HUES6 (cell line): ENCODE measurements at regions not wholly inside any gene's neighbourhood (a gene's known extent, or its start where the extent isn't known, plus 50 kb on each side); places are given as distances from the start of the nearest gene placed in this dataset.

Experiments used
- H3K27ac ChIP-seq: 2 replicates; pipeline ENCODE4 v1.7.0; 2013; ENCODE audit warnings: low read depth, mild to moderate bottlenecking, low read length, inconsistent platforms
- H3K27me3 ChIP-seq: 2 replicates; pipeline ENCODE4 v1.6.1; 2013; ENCODE audit warnings: low read length; ENCODE audit not compliant: control insufficient read depth, insufficient read depth
- H3K36me3 ChIP-seq: 2 replicates; pipeline ENCODE4 v1.6.1; 2013; ENCODE audit warnings: low read length; ENCODE audit not compliant: control insufficient read depth, insufficient read depth
- H3K4me1 ChIP-seq: 2 replicates; pipeline ENCODE4 v1.6.1; 2013; ENCODE audit warnings: low read length; ENCODE audit not compliant: control insufficient read depth, insufficient read depth
- H3K4me3 ChIP-seq: 2 replicates; pipeline ENCODE4 v1.5.1; 2013; ENCODE audit warnings: low read depth, low read length
- H3K9ac ChIP-seq: one replicate; pipeline ENCODE4 v1.6.1; 2013; ENCODE audit warnings: mild to moderate bottlenecking, low read length
- H3K9me3 ChIP-seq: 2 replicates; pipeline ENCODE4 v1.6.1; 2013; ENCODE audit warnings: low read depth, low read length; ENCODE audit not compliant: control insufficient read depth, insufficient read depth

DNA sequence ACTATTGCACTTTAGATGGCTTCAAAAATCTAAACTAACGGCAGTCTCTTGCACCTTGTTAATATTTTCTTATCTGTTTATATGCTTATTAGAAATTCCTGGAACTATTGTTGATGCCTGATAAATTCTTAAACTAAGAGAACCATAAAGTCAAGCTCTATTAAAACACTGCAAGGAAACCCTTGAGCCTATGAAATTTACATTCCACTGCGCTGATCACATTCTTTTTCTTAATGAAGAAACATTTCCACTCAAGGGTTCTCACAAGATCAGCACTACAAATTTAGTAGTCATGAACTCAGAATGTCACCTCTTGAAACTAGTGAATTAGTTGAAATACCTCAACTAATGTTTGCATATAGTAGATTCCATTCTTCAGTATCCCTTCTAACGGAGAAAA lies 331.8 kb upstream of the SLC8A1 start:
- Histone ChIP-seq H3K27me3 (no peaks in the 10 kb centered on the region), H3K4me3 (no peak overlapping the region), H3K9me3 (no peaks in the 10 kb centered on the region), H3K27ac (no peak overlapping the region), H3K36me3 (no peaks in the 10 kb centered on the region), H3K4me1 (no peaks in the 10 kb centered on the region), H3K9ac (no peak overlapping the region)

DNA sequence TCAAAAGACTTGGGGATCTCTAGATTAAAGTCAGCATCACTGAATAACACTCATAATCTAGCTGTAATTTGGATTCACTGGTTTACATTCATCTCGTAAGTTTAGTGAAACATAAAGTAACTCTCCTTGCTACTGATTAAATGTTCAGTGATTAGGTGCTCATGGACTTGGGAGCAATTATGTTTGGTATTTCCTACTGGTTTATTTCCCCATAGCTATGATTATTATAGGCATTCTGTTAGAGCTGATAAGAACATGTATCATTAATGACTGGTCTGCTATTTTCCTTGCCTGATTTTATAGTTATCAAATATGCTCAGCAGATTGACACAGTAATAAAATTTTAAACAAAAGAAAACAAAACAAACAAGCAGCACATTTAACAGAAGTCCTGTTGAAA lies 334.7 kb upstream of the SLC8A1 start:
- Histone ChIP-seq H3K4me1 (no peaks in the 10 kb centered on the region), H3K9me3 (no peaks in the 10 kb centered on the region), H3K27me3 (no peaks in the 10 kb centered on the region), H3K4me3 (no peak overlapping the region), H3K27ac (no peak overlapping the region), H3K36me3 (no peaks in the 10 kb centered on the region), H3K9ac (no peak overlapping the region)

- H3K4me1 ChIP-seq = 0 out of 2 replicates have a peak, but pooled peaks cover 11% of the 10 kb centered on the region
- no peaks in the 10 kb centered on the region for H3K9me3 ChIP-seq
- no peak overlapping the region for H3K4me3 ChIP-seq
- no peak overlapping the region for H3K27ac ChIP-seq
- no peaks in the 10 kb centered on the region for H3K36me3 ChIP-seq
- H3K9ac ChIP-seq = no peak overlapping the region
- no peaks in the 10 kb centered on the region for H3K27me3 ChIP-seq
Measured at GRCh38 chr2:40797120-40797519, 345.2 kb upstream of the SLC8A1 start.

- Histone ChIP-seq H3K4me1 (no peaks in the 10 kb centered on the region), H3K9ac (no peak overlapping the region), H3K4me3 (no peak overlapping the region)
Measured at GRCh38 chr2:40803900-40804299, 352.0 kb upstream of the SLC8A1 start.

DNA sequence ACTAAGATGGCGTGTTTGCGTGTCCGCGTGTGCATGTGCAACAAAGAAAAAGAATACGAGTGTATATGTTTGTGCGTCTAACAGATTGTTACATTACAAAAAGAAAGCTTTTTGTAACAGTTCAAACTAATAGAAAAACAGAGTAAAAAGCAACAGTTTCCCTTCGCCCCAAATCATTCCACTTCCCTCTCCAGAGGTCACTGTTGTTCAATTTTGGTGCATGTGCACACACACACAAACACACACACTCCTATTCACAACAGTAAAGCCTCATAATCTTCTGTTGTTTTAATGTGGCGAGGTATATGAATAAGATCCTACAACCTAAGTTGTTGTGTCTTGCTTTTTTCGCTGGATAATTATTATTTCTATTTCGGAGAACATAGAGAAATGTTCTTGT lies 357.3 kb upstream of the SLC8A1 start:
- no peak overlapping the region for H3K9ac ChIP-seq
- no peaks in the 10 kb centered on the region for H3K36me3 ChIP-seq
- no peaks in the 10 kb centered on the region for H3K4me1 ChIP-seq
- no peak overlapping the region for H3K27ac ChIP-seq
- H3K4me3 ChIP-seq = no peak overlapping the region
- H3K27me3 ChIP-seq = no peaks in the 10 kb centered on the region
- H3K9me3 ChIP-seq = no peaks in the 10 kb centered on the region

More at GRCh38 chr2:40803900-40804299, 352.0 kb upstream of the SLC8A1 start:
- no peak overlapping the region for H3K27ac ChIP-seq
- no peaks in the 10 kb centered on the region for H3K27me3 ChIP-seq
- H3K36me3 ChIP-seq = no peaks in the 10 kb centered on the region
- H3K9me3 ChIP-seq = no peaks in the 10 kb centered on the region

DNA sequence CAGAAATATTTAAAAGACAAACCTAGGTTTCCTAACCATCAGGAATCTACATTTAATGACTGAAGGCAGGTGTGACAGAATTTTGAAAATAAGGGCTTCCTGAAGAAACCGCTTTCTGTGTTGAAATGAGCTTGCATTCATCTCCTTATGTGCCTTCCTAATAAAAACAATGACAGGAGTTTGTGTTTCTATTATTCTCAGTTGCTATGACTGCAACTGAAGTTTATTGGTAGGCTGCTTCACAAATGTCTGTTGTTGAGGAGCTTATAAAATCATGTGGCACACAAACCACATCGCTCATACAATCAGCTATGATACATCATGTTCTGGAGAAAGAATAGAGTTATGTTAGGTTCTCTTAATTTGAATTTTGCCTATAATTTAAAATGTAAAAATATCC lies 362.7 kb upstream of the SLC8A1 start:
- Histone ChIP-seq H3K4me3 (no peak overlapping the region), H3K36me3 (no peaks in the 10 kb centered on the region), H3K9me3 (no peaks in the 10 kb centered on the region), H3K27ac (no peak overlapping the region), H3K4me1 (no peaks in the 10 kb centered on the region), H3K27me3 (no peaks in the 10 kb centered on the region), H3K9ac (no peak overlapping the region)

DNA sequence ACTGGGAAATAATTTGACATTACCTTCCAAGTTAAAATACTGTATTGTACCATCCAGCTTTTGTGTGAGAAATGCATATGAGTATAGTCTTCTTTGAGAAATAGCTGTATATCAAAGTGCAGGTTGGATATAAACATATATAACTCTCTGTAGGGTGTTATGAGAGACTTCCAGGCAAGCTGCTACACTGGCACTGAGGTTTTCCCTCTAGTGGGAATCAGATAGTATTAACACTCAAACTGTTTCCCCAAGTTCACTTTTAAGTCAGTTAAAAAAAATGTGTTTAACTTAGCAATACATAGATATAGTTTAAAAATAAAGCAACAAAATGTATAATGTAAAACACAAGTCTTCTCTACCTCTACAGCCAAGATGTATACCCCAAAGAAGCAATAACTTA lies 368.4 kb upstream of the SLC8A1 start:
- H3K9me3 ChIP-seq = no peaks in the 10 kb centered on the region
- H3K36me3 ChIP-seq = no peaks in the 10 kb centered on the region
- H3K4me3 ChIP-seq = no peak overlapping the region
- no peaks in the 10 kb centered on the region for H3K27me3 ChIP-seq
- no peaks in the 10 kb centered on the region for H3K4me1 ChIP-seq
- no peak overlapping the region for H3K27ac ChIP-seq
- H3K9ac ChIP-seq = no peak overlapping the region

DNA sequence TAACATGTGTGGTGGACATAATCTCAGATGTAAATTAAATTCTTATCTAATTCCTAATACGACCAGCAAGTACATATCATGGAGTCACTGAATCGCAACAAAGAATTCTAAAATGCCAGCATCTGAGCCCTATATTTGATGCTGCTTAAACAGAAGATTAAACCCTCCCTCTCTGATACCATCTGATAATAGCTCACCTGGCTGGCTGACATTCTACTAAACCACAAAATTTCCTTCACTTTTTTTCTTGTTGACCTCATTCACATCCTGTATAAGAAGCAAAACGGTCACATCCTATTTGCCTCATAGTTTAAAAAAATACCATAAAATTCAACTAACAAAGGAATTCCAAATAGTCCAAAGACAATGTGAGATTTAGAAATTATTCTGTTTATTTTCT lies 371.6 kb upstream of the SLC8A1 start:
- Histone ChIP-seq H3K9me3 (no peaks in the 10 kb centered on the region), H3K36me3 (no peaks in the 10 kb centered on the region), H3K4me1 (no peaks in the 10 kb centered on the region), H3K9ac (no peak overlapping the region), H3K27me3 (no peaks in the 10 kb centered on the region), H3K27ac (no peak overlapping the region), H3K4me3 (no peak overlapping the region)

GRCh38 chr2:40824278-40824677 lies 372.4 kb upstream of the SLC8A1 start:
- H3K9me3 ChIP-seq = no peaks in the 10 kb centered on the region
- no peak overlapping the region for H3K27ac ChIP-seq
- no peak overlapping the region for H3K9ac ChIP-seq
- H3K36me3 ChIP-seq = no peaks in the 10 kb centered on the region
- H3K4me1 ChIP-seq = no peaks in the 10 kb centered on the region
- no peak overlapping the region for H3K4me3 ChIP-seq
- H3K27me3 ChIP-seq = no peaks in the 10 kb centered on the region

DNA sequence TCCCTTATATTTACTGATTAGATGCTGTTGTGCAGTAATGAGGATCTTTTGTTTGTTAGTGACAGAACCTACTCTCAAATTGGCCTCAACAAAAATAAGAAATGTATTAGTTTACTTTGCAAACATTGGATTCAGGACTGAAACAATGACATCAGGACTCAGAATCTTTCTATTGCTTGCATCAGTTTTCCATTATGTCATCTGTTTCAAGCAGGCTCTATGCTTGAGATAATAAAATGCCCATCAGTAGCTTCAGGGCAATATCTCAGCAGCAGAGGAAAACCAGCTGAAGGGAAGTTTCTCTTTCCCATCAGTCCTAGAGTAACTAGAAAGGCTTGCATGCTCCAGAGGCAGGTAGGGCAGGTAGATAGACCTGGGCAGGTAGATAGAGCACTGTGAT lies 375.5 kb upstream of the SLC8A1 start:
- no peaks in the 10 kb centered on the region for H3K9me3 ChIP-seq
- H3K27me3 ChIP-seq = no peaks in the 10 kb centered on the region
- H3K36me3 ChIP-seq = no peaks in the 10 kb centered on the region
- no peak overlapping the region for H3K9ac ChIP-seq
- no peaks in the 10 kb centered on the region for H3K4me1 ChIP-seq
- no peak overlapping the region for H3K4me3 ChIP-seq
- H3K27ac ChIP-seq = no peak overlapping the region

DNA sequence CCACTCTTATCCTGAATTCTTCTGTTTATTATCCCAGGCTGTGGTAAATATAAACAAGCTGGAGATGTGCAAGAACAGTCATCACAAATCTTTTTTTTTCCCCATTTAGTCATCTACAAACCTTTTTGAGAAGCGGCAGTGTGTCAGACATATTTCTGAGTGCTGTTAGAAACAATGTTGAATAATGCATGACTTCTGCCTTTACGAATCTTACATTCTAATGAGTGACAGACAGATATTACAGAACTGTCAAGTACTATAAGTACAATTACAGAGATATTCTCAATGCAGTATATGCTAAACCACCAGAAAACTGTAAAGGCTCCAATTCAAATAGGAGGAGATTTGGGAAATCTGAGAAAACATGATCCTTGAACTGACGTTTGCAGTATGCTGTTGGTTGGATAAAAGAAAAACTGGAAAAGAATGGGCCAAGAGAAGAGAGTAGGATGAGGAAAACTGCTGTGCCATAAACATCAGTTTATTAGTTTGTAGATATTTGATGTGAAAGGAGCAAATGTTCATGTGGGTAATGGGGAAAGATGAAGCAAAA lies 379.5 kb upstream of the SLC8A1 start:
- H3K27me3 ChIP-seq = no peaks in the 10 kb centered on the region
- H3K9ac ChIP-seq = no peak overlapping the region
- H3K27ac ChIP-seq = no peak overlapping the region
- no peak overlapping the region for H3K4me3 ChIP-seq
- no peaks in the 10 kb centered on the region for H3K36me3 ChIP-seq
- H3K4me1 ChIP-seq = no peaks in the 10 kb centered on the region
- no peaks in the 10 kb centered on the region for H3K9me3 ChIP-seq

- H3K9me3 ChIP-seq = no peaks in the 10 kb centered on the region
- H3K4me3 ChIP-seq = no peak overlapping the region
- H3K4me1 ChIP-seq = peaks cover 3% of the 10 kb centered on the region; the same call in 1 of the 2 replicates
- no peak overlapping the region for H3K27ac ChIP-seq
- no peaks in the 10 kb centered on the region for H3K27me3 ChIP-seq
- no peak overlapping the region for H3K9ac ChIP-seq
- H3K36me3 ChIP-seq = no peaks in the 10 kb centered on the region
Measured at GRCh38 chr2:40841856-40842255, 390.0 kb upstream of the SLC8A1 start.
